RKO (cell line): ENCODE measurements at regions not wholly inside any gene's neighbourhood (a gene's known extent, or its start where the extent isn't known, plus 50 kb on each side); places are given as distances from the start of the nearest gene placed in this dataset.

ENCODE experiments used
- DNase-seq: peaks from one replicate; pipeline ENCODE4 v3.0.0-alpha.2; 2016; ENCODE audit warnings: low spot score

DNA sequence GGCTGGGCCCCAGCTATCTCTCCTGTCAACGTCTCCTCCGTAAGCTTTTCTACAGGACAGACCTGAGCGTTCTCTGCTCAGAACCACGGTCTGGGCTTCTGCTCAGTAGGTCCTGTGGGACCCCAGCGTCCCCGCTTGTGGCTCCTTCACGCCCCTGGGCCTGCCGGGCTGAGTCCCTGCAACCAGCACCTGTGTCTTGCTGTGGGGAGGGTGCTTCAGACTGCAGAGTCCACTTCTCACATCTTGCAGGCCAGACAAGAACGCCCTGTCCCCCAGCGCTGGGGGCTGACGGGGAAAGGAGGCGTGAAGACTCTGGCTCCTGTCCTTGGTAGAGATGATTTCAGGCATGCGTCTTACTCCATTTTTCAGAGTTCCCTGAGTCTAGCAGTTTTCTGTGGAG is 1480.8 kb downstream of the BRD1 start:
- no peak for DNase-seq

DNA sequence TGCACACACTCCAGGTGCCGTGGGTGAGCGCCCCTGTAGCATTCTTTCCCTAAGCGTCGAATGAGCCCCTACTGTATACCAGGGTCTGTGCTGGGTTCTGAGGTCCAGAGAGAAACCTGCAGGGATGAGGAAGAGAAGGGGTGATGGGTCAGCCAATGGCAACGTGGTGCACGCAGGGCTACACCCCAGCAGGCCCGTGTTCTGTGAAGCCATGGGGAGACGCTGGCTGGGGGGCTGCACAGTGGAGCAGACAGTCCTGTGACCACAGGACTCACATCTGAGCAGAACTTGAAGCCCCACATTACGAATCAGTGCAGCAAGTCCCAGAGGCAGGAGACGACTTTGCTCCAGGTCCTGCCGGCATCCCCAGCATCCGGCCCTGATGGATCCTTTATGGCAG is 1481.4 kb downstream of the BRD1 start:
- DNase-seq: no peak

DNA sequence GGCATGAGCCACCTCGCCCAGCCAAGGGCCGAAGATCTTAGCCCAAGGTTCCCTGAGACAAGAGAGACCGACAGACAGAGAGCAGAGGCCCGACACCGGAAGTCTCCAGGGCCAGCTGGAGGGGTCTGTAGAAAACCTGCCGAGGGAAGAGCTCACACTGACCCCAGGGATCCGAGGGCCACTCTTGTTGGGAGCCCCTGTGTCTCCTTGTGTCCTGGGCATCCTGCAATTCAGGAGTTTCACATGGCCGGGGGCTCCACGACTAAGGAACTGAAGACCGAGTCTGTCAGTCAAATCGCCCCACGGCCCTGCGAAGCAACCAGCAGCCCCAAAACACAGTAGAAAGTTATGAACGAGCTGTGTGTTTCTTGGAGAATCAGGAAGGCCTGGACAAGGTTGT is 1482.0 kb downstream of the BRD1 start:
- no peak for DNase-seq

DNA sequence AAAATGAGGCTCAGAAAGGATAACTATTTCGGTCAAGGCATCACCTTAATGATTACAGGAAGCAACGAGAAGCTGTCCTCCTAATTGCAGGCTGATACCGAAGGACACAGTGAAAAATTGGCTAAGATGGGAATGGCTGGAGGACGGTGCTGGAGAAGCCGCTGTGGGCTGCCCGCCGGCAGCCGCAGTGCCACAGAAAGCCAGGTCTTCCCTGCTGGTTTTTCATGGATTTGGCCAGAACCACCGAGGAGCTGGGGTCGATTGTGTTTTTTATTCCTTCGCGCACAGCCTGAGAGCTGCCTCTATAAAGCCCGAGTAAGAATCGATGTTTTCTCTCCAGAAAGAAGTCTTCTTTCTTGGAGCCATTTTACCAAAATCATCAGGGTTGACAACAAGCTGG is 1484.2 kb downstream of the BRD1 start:
- DNase-seq: no peak

DNA sequence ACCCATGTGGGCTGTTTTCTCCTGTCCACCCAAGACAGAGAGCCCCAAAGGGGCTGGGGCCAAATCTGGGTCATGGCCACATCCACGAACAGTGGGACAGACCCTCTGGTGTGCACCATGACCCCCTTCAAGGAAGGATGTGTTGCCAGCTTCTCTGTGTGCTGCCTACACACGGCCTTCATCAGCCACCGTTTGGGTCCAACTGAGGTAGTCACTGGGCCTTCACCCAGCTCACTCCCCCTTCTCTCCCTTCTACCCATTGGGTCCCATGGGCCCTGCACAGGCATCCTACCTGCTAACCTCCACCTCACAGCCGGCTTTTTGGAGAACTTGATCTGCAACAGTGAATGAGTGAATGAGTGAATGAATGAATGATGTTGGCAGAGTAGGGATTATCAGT is 1484.9 kb downstream of the BRD1 start:
- no peak for DNase-seq

DNA sequence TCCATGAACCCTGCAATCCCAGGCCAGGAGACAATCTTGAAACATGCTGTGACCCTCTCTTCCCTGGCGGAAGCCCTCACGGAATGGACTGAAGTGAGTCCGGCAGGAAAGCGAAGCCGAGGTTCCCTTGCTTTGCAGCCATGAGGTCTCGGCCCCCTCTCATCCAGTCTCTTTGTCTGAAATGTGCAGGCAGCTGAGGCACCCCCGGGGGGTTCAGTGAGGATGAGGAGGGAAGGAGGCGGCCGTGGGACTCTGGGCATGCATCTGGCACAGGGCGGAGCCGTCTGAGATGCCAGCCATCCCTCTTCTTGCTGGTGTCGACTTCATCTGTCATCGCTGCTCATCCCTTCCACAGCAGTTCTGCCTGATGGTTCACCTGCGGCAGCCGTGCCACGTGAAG is 1485.7 kb downstream of the BRD1 start:
- no peak for DNase-seq

DNA sequence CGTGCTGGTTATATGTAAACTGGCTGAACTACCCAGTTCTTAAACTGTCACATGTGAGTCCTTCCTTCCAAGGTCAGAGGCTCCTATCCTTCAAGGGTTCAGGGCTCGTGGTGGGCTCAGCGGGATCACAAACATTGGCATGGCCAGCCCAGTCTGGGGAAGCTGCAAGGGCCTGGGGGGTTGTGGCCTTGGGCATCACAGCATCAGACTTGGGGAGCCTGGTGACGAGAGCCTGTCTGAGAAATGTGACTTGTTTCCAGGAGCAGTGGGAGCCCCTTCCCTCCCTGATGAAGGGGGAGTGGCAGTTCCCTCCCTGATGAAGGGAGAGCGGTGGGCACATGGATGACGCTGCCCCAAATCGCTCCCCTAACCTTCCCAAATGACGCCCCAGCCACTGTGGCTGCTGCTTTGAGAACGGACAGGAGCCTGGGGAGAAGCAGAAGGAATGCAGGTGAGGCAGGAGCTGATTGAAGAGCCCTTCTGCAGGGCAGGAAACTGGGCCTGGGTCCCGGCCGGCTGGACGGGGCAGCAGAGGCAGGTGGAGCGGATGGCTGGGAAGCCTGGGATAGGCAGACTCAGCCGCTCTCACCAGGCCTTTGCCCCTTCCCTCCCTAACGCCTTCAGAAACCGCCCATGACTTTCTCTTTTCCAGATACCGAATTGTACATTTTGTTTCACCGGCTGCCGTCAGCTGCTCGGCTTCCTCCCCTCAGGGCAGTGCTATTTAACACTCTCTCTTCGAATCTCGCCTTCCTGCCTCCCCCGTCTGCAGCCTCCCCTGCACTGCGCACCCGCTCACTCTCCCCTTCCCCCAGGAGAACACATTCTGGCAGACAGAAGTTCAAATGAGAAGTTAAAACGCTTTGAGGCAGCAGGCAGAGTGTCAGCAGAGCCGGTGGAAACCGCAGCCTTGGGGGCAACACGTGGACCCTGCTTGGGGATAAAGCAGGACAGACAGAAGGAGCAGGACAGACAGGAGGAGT is 1486.7 kb downstream of the BRD1 start:
- DNase-seq: no peak

DNA sequence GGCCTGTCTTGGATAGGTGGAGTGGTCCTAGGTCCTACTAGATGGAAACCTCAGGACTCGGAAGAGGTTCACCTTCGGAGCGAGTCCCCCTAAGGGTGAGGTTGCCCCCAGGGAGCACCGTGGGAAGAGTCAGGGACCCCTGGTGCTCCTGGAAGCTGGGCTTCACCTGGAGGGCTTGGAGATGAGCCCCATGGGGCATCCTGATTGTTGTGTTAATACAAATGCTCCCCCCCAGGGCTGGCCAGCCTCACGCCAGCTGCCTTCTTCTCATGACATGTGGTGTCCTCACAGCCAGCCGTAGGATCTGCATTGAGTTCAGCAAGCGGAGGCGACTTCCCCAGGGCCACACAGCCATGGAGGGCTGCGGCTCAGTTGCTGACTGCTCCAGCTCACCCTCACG is 1487.5 kb downstream of the BRD1 start:
- DNase-seq: no peak

DNA sequence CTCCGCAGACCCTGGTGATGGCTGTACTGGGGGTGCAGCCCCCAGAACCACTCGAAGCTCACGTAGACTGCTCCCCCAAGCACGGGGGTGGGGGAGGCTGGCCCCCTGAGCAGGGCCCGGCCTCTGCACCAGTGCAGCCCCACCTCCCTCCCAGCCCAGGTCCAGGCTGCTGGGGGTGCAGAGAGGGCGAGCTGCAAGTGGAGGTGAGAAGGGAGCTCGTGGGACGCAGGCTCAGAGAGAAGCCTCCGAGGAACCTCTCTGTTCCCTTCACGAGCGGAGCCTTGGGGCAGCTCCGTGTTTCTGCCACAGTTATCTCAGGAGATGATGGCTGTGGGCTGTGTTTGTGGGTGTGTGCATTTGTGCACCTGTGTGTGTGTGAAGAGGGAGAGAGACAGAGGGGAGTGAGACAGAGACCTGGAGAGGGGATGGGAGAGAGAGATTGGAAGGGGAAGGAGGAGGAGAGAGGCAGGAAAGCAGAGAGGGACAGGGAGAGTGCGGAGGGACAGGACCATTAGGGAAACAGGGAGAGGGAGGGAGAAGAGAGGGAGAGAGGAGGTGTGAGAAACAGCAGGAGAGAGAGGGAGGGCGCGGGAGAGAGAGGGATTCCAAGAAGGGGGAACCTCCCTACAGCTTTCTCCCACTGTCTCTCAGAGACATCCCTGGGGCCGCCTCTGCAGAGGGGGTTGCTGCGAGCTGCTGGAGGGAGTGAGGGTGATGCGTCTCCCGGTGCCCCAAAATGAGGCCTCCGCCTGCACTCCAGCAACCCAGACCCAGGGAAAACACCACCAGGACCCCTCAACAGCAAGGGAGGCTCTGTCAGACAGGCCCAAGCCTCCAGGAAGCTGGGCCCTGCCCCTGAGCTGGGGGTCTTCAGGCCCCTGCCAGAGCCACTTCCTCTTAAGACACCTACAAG is 1488.6 kb downstream of the BRD1 start:
- DNase-seq: no peak

DNA sequence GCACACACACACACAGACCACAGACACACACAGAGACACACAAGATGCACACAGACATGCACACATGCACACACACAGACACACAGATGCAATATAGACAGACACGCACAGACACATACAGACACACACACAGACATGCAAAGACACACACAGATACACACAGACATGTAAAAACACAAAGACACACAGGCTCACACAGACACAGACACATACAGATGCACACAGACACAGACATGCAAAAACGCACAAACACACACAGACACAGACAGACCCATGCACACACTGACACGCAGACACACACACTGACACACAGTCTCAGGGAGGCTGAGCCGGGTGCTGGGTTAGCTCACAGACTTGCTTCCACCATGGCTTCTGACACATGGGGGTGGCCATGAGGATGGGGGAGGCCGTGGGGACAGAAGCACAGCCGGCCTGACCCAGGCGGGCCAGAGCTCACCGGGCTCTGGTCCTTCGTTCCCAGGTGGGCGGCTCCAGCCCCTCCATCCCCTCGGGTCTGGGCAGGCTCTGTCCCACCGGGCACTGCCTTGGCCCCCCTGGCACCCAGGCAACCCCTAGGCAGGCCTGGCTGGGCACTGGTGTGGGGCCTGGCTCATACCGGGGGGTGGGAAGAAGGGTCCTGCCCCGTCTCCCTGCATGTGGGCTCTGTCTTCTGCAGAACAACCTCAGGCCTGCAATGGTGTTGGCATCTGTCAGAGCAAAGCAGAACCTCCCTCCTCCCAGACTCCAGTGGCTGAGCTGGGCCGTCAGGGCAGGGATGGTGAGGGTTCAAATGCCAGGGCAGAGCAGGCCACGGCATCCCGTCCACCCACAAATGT is 1489.5 kb downstream of the BRD1 start:
- DNase-seq: no peak

DNA sequence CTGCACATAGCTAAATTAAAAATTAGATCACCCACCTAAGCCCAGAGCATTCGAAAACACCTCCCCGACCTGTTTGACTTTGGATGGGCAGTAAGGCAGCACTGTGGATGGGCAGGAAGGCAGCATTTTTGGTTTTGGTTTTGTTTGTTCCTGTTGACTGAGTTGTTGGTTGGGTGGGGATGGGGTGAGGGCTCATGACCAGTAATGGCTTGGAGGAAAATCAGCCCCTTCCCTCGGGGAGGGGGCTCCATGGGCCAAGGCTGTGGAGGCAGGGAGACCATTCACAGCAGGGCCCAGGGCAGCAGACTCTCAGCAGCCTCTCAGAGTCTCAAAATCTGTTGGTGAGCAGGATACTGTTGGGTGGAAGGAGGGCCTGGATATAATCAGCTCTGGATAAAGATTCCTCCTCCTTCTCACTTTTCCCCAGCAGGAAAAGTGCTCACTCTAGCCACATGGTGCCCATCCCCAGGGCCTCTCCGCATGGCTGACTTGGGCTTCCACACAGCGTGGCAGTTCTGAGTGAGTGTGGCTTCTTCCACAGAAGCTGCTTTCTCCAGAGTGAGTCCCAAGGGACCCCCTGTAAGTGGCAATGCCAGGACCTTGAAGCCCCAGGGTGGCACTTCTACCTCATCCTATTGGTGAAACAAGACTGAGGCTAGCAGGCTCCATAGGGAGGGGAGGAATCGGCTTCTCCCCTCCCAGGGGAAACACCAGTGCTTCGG is 1491.2 kb downstream of the BRD1 start:
- DNase-seq: no peak

DNA sequence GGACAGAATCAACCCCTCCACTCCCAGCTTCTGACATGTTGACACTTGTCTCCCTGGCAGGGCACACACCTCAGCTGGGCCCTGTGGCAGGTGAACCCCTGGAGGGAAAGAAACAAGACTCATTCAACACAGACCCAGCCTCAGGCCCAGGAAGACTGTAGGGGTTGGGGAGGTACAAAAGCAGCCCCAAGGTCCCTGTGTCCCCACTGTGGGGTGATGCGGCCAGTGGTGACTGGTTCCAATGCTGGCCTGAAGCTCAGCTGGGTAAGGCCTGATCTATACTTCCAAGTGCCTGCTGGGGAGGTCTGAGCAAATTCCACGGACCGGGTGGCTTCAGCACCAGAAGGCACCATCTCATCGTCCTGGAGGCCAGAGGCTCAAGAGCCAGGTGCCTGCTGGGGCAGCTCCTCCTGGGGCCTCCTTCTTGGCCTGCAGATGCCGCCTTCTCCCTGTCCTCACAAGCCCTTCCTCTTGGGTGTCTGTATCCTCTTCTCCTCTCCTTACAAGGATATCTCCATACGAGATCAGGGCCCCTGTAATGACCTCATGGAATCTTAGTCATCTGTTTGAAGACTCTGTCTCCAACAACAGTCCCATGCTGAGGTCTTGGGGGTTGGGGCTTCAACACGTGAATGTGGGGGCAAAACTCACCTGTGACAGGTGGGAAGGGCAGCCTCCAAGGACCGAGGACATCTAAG is 1492.1 kb downstream of the BRD1 start:
- DNase-seq: no peak

DNA sequence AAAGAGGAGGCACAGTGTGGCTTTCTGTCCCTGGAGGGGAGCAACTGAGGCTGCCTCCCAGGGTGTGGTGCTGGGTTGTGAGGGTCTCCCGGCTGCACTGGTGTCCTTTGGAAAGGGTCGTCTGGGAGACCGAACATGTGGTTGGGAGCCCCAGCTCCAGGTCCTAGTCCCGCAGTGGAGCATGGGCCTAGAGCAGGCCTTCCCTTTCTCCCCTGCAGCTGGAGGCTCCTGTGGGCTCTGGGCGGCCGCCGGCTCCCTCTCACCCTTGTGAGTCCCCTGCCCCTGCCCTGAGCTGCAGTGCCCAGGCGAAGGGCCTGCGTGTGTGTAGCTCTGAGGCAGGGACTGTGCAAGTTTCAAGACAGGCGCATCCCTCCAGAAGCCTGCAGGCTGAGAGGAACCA is 1492.7 kb downstream of the BRD1 start:
- no peak for DNase-seq

DNA sequence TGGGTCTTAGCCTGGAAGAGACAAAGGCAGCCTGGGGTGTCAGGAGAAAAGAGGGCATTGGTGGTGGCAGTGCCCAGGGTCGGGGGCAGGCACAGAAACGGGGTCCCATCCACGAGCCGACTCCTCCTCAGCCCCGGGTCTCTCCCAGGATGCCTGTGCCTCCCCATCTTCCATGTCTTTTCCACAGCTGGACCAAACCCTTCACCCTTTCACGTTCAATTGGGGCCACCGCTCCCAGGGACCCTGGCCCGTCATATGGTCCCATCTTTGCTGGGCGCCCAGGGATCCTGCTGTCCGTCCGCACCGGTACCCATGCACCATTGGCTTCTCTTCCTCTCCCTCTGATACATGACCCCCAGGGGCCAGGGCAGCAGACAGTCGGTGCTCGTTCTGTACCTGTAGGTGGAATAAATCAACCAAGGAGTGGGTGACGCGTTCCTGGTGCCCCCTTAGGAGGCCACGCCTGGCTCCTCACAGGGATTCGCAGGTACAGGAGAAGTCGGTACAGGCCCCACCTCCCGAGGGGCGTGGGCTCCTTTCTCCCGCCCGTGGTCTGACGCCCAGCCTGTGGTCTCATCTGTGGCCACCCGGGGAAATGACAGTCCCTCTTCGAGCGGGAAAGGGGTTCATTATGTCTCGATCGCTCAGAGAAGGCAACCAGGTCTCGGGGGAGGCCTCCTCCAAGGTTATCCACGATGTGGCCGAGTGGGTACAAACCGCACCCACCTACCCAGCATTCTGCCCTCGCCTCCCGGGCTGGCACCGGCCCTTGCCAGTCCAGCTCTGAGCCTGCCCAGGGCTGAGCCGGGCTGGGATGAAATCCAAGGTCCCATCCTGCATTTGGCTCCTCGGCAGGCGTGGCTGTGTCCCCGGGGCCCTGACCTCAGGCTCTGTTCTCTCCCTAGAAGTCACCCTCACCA is 1493.6 kb downstream of the BRD1 start:
- no peak for DNase-seq

DNA sequence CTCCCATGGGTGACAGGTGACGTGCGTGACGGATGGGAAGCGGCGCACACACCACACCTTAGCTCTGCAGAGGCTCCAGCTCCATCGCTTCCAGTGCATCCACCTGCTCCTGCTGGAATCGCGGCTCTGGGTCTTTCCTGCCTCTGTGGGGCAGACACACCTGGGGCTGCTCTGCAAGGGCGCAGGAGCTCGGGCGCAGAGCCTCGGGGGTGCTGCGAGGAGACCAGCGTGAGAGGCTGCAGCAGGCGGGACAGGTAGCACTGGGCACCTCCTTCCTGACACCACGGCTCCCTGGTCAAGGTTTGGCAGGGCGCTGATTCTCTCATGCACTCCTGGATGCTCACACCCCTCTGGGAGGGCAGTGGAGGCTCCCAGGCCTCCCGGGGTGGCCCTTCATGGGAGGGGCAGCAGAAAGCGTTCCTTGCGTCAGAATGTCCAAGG is 1494.3 kb downstream of the BRD1 start:
- no peak for DNase-seq

DNA sequence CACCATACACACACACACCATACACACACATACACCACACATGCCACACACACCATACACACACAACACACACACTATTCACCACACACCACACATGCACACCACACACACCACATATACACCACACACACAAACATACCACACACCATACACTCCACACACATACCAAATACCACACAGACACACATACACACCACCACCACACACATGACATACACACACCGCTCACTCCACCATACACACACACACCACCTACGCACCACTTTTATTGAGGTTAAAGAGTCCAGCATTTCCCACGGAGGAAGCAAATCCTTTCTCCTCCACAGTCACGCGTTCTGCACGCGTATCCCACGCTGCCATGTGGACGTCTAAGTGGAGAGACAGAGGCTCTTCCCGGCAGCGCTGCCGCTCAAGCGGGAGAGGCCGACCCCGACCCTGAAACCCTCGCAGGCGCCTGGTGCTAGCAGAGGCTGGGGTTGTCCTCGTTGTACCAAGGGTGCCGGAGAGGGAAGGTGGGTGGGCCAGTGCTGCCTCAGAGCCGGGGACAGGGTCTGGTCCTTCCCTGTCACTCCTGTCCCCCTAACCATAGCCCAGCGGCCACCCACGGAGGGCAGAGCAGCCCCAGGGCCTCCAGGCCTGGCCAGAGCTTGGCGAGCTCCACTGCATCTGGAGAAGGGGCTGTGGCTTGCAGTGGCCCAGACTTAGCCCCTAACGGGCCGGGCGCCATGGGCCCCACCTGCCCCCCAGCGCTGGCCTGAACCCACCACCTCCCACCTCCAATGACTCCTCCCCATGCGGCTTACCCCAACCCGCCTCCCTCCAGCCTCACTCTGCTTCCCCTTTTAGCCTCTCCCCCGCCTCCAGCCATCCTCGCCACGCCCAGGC is 1495.0 kb downstream of the BRD1 start:
- no peak for DNase-seq

DNA sequence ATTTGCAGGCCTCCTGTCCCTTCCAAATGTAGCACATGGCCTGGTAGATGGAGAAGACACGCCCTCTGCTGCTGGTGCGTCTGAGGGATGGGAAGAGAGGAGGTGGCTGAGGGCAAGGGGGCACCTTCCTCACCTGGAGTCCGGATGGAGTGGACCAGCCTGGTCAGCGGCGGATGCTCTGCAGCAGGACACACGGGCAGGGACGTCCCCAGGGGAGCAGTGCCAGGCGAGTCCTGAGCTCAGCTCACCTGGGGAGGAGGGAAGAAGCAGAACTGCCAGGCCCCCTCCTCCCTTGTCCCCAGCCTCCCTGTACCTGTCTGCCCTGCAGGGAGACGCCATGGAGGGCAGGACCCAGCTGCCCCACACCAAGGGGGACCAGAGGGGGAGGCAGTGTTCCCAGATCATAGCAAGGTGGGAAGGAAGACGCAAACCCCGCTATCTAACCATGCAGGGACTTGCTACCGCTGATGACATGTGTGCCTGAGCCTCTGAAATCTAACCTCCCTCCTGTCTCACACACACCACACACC is 1495.9 kb downstream of the BRD1 start:
- no peak for DNase-seq

DNA sequence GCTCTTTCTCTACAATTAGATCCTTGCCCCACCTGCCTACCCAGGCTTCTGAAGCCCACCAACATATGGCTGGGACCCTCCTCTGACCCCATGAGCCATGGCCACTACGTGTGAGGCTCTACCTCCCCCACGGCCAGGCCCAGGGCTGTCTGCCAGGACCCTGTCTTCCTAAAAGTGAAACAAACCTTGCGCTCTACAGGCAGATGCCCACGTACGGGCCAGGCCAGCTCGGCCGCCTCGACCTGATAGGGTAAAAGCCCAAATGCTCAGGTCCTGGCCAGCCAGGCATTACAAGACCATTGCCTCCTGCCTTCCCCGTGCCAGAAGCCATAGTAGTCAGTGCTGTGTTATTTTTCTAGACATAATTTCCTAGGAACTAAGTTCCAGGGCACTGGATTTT is 1496.4 kb downstream of the BRD1 start:
- DNase-seq: no peak
